Brain microvascular endothelial cell (primary cell): ENCODE measurements at regions not wholly inside any gene's neighbourhood (a gene's known extent, or its start where the extent isn't known, plus 50 kb on each side); places are given as distances from the start of the nearest gene placed in this dataset.

Experiments used
- DNase-seq: peaks from one replicate; pipeline ENCODE4 v3.0.0-alpha.2; 2020
- H3K27ac ChIP-seq: fragments of 250-450 bp; sonication (Bioruptor Pico); 2 replicates; pipeline ENCODE4 v1.5.1; 2020; ENCODE audit warnings: mild to moderate bottlenecking, moderate library complexity
- H3K27me3 ChIP-seq: fragments of 250-450 bp; sonication (Bioruptor Pico); replicated peaks from 2 replicates; pipeline ENCODE4 v1.5.1; 2020; ENCODE audit warnings: mild to moderate bottlenecking
- H3K36me3 ChIP-seq: fragments of 250-450 bp; sonication (Bioruptor Pico); replicated peaks from 2 replicates; pipeline ENCODE4 v1.5.1; 2020; ENCODE audit warnings: mild to moderate bottlenecking
- H3K4me3 ChIP-seq: 2 replicates; pipeline ENCODE4 v1.5.1; 2011; ENCODE audit warnings: low read depth, mild to moderate bottlenecking, control low read depth, low read length, moderate library complexity
- in situ Hi-C: cut with HindIII; loops from 2 replicates; pipeline ENCODE4 v1.10.0; 2017; ENCODE audit warnings: low sequenced_read_pairs, low pct_ligation_motif_present
- TF ChIP-seq, protein P1 (sequence below): IDR thresholded peaks from 2 replicates; pipeline ENCODE4 v1.5.1; 2011; ENCODE audit warnings: low read depth, mild to moderate bottlenecking, moderate library complexity, low read length, control low read depth, inconsistent platforms; ENCODE audit errors: missing control alignments

DNA sequence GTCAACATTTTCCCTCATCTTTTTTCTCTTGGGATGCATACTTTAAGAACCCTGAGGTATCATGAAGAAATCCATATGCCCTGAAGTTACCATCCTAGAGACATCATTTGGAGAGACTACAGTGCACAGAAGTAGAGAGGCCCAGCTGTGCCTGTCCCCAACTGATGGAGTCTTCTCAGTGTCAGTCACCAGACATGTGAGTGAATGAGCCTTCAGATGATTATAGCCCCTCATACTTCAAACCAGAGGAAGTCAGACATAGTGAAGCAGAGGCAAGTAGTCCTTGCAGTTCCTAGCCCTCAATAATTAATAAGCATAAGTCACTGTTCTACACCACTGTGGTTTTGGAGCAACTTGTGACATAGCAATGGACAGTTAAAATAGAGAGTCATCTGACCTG, 194.4 kb upstream of the ITGA4 start:
- TF ChIP-seq, protein P1, sequence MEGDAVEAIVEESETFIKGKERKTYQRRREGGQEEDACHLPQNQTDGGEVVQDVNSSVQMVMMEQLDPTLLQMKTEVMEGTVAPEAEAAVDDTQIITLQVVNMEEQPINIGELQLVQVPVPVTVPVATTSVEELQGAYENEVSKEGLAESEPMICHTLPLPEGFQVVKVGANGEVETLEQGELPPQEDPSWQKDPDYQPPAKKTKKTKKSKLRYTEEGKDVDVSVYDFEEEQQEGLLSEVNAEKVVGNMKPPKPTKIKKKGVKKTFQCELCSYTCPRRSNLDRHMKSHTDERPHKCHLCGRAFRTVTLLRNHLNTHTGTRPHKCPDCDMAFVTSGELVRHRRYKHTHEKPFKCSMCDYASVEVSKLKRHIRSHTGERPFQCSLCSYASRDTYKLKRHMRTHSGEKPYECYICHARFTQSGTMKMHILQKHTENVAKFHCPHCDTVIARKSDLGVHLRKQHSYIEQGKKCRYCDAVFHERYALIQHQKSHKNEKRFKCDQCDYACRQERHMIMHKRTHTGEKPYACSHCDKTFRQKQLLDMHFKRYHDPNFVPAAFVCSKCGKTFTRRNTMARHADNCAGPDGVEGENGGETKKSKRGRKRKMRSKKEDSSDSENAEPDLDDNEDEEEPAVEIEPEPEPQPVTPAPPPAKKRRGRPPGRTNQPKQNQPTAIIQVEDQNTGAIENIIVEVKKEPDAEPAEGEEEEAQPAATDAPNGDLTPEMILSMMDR: no peak
- no peaks in the 10 kb centered on the region for H3K36me3 ChIP-seq
- no peak overlapping the region for H3K4me3 ChIP-seq
- H3K27ac ChIP-seq: no peak overlapping the region
- no peaks in the 10 kb centered on the region for H3K27me3 ChIP-seq
- no peak for DNase-seq
- in situ Hi-C loops: no loop called here

DNA sequence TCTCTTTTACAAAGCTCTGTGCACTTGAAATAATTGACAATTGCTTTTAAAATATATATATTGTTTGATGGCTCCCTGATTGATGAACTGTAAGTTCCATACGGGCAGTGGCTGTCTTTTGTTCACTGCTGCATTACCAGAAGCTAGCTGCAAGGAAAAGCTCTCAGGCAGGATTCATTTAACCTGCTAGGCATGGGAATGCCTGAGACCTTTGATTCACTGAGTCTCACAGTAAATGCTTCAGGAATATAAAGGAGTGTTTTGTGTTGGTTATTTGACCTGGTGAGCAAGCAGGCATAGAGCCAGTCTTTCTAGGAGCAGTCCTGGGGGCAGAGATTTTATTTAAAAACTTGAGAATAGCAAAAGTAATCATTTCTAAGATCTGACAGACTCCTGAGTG, 193.2 kb upstream of the ITGA4 start:
- in situ Hi-C loops: no loop called here

DNA sequence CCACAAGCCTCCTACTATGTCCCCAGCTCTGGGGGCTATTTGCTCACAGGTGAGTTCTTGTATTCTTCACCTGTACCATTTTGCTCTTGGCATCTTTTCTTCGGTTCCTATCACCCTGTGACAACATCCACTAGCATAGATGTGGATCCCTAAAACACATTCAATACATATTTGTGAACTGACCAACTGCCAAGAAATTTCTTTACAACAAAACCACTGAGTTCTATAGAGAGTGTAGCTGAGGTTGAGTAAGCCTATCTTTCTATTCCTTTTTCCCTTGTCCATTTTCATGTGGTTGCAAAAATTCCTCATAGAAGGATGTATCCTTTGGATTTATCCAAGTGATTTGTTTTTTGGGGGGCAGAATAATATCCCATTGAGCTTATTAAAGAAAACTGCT, 192.7 kb upstream of the ITGA4 start:
- H3K4me3 ChIP-seq: no peak overlapping the region
- H3K36me3 ChIP-seq: no peaks in the 10 kb centered on the region
- in situ Hi-C loops: no loop called here
- peak overlapping the region; percentile 42 for H3K27ac ChIP-seq
- DNase-seq: peak; percentile 2
- no peaks in the 10 kb centered on the region for H3K27me3 ChIP-seq
- TF ChIP-seq, protein P1: no peak

More for the DNA sequence above, 193.2 kb upstream of the ITGA4 start:
- TF ChIP-seq, protein P1: no peak
- Histone ChIP-seq H3K4me3 (no peak overlapping the region), H3K27me3 (no peaks in the 10 kb centered on the region), H3K27ac (peak overlapping the region; percentile 42), H3K36me3 (no peaks in the 10 kb centered on the region)
- DNase-seq: peak; percentile 1

DNA sequence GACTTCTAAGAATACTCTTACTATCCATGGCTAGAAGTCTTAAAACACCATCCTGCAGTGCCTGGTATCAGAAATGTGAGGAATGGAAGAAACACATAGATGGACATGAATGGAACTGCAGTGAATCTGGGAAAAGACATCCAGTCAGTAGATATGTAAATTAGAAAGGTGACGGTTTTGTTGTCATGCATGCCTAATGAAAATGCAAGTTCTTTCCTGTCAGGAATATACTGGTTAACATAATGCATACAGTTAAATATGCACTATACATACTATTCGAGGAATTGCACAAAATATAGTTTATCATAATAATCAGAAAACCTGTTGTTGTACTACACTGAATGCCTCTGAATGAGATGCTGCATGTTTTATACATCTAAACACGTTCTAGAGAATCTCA, 190.6 kb upstream of the ITGA4 start:
- Histone ChIP-seq H3K27ac (no peak overlapping the region), H3K4me3 (no peak overlapping the region), H3K36me3 (no peaks in the 10 kb centered on the region), H3K27me3 (no peaks in the 10 kb centered on the region)
- no peak for DNase-seq
- in situ Hi-C loops: no loop called here
- TF ChIP-seq, protein P1: no peak

DNA sequence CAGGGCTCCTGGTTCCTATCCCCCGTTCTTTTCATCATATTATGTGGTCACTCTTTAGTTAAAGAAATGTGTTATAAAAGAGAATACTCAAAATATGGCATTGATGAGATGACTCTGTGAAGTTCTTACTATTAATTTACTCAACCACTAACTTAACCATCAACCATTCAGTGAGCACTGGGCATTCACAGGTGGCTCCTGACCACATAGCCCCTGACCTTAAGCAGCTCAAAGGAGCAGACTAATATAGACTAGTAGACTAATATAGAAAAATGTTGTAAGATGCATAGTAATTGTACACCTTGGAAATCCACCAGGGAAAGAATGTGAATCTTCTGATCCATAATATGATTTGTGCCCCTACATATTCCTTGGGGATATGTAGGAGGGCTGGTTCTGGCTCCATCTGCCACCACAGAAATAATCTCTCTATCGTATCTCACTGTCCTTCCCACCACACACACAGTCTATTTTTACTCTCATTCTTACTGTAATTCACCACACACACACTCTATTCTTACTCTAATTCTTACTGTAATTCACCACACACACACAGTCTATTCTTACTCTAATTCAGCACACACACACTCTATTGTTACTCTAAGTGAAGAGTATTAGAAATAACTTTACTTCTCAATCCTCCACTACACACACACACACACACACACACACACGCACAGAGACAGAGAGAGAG, 188.9 kb upstream of the ITGA4 start:
- Histone ChIP-seq H3K4me3 (no peak overlapping the region), H3K27me3 (no peaks in the 10 kb centered on the region), H3K36me3 (no peaks in the 10 kb centered on the region), H3K27ac (no peak overlapping the region)
- no peak for DNase-seq
- in situ Hi-C loops: no loop called here
- TF ChIP-seq, protein P1: no peak

DNA sequence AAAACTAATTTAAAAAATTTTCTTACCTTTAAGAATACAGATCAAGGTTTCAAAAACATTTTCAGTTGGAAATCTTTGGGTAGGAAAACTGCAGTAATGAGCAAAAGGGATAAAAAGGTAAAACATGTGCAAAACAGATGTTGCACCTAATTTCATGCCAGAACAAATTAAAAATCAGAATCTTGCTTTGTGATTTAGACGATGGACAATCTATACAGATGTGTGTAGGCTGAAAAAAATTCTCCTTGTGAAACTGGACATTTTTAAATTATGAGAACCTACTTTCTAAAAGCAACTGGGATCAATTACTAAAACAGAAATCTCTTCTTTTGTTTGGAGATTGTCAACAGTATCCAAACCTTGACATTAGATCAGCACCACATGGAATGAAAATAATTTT, 183.2 kb upstream of the ITGA4 start:
- no peaks in the 10 kb centered on the region for H3K36me3 ChIP-seq
- H3K27me3 ChIP-seq: no peaks in the 10 kb centered on the region
- H3K4me3 ChIP-seq: no peak overlapping the region
- TF ChIP-seq, protein P1: no peak
- in situ Hi-C loops: no loop called here
- no peak for DNase-seq
- H3K27ac ChIP-seq: no peak overlapping the region
